GM20431 (cell line): ENCODE measurements at regions not wholly inside any gene's neighbourhood (a gene's known extent, or its start where the extent isn't known, plus 50 kb on each side); places are given as distances from the start of the nearest gene placed in this dataset.
"Not testable (repeated sequence)": the region's sequence is repeated elsewhere in the genome, so short reads cannot be mapped to it uniquely, and the experiment has no call there.

Experiments
- in situ Hi-C: fragments of 300-500 bp; cut with MseI, MboI; formaldehyde crosslinking; loops from one replicate; pipeline ENCODE4 v1.15.0; 2020; ENCODE audit warnings: low sequenced_read_pairs; ENCODE audit not compliant: unreplicated experiment

GRCh38 chr7:121505021-121505420 lies 108.9 kb upstream of the FAM3C start:
- in situ Hi-C loops: no loop called here

DNA sequence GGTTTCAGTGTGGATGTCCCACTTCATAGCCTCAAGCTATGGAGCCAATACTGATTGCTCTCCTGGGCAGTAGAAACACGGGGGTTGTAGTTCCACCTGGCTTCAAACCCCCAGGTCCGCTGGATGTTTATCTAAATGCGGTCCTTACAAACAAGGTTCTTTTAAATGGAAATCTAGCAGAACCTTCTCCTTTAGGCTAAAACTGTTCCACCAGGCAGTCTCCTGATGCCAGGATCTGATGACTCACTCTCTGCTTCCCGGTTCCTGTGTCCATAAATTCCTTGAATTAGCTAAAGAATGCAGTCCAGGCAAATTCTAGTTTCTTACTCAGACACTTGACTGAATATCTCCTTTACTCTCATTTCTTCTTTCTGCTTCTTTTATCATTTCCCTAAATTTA lies 108.4 kb upstream of the FAM3C start:
- in situ Hi-C loops: no loop called here

DNA sequence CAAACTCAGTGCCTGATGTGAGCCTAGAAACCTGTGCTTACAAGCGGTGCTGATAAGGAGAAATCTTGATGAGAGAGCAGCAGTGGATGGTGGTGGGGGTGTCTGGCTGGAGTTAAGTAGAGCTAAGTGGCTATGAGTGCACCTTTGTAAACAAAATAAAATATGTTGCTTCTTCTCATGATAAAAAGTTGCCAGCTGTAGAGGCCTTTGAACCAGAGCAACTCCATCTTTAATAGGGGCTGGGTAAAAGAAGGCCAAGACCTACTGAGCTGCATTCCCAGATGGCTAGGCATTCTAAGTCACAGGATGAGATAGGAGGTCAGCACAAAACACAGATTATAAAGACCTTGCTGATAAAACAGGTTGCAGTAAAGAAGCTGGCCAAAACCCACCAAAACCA lies 107.6 kb upstream of the FAM3C start:
- in situ Hi-C loops: no loop called here

DNA sequence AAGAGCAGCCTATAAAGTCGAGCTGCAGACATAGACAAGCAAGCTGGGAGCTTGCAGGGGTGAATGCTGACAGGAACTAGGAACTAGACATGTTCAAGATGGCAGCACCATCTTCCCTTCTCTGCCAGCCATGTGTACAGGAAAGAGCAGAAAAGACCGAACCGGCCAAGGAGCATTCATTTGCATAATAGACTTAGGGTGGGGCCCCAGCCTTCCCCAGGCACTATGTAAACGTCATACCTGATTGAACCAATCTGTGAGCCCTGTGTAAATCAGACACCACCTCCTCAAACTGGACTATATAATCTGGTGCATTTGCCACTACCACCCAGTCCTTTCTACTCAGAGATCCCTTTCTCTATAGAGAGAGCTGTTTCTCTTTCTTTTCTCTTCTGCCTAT lies 106.9 kb upstream of the FAM3C start:
- in situ Hi-C loops: no loop called here

DNA sequence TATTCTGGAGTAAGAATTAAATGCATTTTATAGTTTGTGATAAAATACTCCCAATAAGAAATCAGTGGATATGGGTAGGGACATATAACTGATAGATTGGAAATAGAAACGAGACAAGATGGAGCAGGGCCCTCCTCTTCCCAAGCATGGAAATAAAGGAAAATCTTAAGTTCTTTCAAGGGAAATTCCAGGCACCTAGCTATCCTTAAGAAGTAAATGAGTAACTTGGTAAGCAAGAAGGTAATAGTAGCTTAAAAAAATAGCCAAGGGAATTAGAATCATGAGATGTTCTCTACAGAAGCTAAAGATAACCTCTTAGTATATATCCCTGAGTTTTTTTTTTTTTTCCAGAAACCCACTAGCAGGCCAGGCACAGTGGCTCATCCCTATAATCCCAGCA lies 105.5 kb upstream of the FAM3C start:
- in situ Hi-C loops: no loop called here

DNA sequence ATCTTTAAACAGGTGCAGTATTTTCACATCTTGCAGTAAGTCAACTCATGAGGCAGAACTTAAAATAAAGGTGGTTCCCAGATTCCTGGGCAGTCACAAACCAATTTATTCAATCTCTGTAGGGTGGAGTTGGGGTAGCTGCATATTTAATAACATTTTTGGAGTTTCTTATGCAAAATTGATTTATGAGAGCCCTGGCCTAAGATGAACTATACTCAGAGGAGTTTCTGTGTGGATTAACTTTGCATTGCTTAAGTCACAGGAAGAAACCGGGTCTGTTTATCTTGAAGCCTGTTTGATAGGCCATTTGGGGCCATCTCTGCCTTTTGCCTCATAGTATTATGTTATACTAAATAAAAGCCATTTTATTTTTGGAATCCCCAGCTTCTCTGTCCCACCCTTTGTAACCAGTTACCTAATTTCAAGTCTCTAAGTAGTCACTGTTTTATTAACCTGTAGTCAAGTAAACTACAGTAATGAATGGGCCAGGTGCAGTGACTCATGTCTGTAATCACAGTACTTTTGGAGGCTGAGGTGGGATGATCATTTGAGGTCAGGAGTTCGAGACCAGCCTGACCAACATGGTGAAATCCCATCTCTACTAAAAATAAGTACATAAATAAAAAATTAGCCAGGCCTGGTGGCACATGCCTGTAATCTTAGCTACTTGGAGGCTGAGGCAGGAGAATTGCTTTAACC lies 104.4 kb upstream of the FAM3C start:
- in situ Hi-C loops: no loop called here

DNA sequence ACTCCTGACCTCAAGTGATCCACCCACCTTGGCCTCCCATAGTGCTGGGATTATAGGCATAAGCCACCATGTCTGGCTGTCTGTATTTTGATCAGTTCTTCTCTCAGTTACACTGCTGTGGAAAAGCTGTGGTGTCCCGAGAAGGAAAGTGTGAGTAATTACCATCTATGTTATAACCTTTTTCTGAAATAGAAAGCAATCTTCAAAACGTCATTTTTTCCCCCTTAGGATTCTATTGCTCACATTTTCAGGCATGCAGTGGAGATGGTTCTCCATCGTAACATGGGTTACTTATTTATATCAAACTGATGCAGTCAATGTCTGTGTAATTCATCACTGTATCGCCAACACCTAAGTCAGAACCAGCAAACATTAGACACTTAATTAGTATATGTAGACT lies 103.5 kb upstream of the FAM3C start:
- in situ Hi-C loops: no loop called here

DNA sequence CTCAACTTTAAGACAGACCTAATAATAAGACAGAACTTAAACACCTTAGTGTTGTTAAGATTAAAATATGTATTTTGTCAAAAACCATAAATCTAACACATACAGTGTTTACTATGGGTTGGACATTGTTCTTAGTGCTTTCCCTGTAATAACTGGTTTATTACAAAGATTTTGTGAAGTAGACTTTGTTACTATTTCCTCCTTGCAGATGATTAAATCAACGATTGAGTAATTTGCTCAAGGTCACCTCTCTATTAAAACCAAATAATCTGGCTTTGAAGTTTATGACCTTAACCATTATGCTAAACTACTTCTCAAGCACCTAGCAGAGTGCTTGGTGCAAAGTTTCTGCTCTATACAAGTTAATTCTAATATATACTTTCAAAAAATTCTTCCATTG lies 102.7 kb upstream of the FAM3C start:
- in situ Hi-C loops: no loop called here

DNA sequence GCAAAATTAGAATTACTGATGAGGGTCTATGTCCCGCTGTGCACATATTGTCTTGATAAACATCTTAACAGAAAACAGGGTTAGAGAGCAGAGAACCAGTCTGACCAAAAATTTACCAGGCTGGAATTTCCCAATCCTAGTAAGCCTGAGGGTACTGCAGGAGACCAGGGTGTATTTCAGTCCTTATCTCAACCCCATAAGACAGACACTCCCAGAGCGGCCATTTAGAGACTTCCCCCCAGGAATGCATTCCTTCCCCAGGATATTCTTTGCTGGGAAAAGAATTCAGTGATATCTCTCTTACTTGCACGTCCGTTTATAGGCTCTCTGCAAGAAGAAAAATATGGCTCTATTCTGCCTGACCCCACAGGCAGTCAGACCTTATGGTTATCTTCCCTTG lies 101.4 kb upstream of the FAM3C start:
- in situ Hi-C loops: not testable (repeated sequence)

- in situ Hi-C loops: no loop called here
These were observed 98.4 kb upstream of the FAM3C start for GRCh38 chr7:121494516-121494915.

DNA sequence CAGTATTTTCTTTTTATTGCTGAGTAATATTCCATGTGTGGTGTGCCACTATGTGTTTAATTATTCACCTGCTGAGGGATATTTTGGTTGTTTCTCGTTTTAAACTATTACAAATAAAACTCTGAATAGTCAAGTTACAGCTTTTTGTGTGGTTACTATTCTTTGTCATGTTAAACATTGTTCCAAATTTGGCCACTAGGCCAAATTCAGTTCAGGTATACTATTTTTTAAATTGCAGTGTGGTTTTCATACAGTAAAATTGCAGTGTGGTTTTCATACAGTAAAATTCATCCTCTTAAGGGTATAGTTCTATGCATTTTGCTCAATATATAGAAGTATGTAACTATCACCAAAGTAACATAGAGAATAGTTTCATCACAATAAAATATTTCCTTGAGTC lies 97.4 kb upstream of the FAM3C start:
- in situ Hi-C loops: no loop called here

DNA sequence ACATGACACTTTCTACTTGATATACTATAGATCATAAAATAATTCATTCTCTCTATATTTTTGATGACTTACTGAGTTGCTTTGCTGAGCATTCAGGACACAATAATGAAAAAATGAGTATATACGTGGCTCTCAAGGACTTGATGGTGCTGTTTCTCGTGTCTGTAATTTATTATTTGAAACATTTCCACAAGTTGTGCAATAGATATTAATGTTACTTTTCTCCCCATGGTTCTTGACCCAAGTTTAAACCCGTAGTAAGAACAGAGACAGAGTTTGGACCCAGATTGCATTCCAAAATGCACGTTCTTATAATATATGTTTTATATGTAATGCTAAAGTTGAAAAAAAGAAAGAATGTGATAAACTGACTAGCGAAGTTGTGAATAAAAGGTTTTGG lies 94.2 kb upstream of the FAM3C start:
- in situ Hi-C loops: no loop called here

GRCh38 chr7:121489440-121489839 lies 93.3 kb upstream of the FAM3C start:
- in situ Hi-C loops: no loop called here

- in situ Hi-C loops: no loop called here
These were observed 92.1 kb upstream of the FAM3C start for GRCh38 chr7:121488111-121488650.

DNA sequence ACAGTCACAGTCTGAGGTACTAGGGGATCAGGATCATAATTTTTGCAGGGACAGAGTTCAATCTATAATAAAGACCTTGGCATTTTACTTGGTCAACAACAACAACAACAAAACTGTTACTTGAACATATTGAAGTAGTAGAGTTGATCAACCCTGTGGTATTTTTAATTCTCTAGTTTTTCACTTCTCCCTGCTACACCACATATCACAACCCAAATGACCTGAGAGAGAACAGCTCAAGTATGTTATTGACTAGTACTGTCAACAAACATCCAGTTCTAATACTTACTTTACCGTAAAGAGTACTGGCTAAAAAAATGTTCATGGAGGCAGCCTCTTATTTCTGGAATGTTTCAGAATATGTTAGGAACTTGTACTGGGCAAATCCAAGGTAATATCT lies 90.5 kb upstream of the FAM3C start:
- in situ Hi-C loops: no loop called here

DNA sequence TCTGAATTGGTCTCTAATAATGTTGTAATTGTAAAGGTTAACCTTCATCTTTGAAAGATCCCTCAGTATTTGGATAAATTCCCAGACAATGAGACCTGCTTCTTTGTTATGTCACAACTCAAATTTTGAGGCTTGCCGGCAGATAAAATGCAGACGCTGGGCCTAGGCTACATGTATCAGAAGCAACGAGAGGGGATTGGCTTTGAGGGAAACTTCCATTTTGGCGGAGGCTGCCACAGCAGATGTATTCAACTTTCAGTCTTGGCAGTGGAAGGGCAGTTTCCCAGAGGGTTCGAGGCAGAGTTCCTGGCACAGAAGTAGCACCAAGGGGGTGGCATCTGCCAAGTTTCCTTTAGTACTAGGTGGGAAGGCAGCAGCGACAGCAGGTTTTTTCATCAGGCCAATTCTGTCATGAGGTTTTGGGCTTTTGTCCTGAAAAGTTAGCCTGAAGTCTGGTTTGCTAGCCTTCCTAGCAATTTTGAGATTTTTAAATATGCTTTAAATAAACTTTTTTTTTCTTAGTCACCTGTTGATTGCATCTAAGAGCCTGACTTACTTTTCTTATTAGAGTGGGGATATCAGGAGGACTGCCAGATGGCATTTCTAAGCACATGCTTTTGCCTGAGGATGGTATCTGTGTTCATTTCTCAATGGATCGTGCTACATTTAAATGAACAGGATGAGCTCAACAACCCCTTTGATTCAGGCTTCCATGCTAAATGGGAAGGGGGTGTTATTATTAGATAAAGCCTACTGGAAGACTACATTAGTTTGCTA lies 89.5 kb upstream of the FAM3C start:
- in situ Hi-C loops: no loop called here

- in situ Hi-C loops: no loop called here
These were observed 88.1 kb upstream of the FAM3C start for GRCh38 chr7:121484089-121484763.

- in situ Hi-C loops: no loop called here
These were observed 84.6 kb upstream of the FAM3C start for GRCh38 chr7:121480566-121481335.

- in situ Hi-C loops: no loop called here
These were observed 84.0 kb upstream of the FAM3C start for GRCh38 chr7:121480058-121480457.

DNA sequence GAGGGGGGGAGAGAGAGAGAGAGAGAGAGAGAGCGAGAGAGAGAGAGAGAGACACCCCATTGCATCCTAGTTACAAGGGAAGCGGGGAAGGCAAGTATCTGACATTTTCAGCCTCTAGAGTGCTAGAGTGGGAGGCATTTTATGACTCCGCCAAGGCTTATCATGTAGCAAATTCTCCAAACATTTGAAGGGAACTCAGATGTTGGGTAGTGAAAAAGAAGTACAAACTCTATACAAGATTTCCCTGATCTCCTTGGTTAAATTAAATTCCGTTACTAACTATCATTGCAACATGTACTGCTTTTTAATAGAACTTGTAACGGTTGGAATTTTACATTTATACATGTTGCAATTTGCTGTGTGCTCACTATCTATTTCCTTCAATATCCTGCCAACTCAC lies 83.4 kb upstream of the FAM3C start:
- in situ Hi-C loops: no loop called here
